GM23248 (cell line): ENCODE measurements at regions not wholly inside any gene's neighbourhood (a gene's known extent, or its start where the extent isn't known, plus 50 kb on each side); places are given as distances from the start of the nearest gene placed in this dataset.

Experiments used
- DNase-seq: peaks from one replicate; pipeline ENCODE4 v3.0.0-alpha.2; 2015
- H2AFZ ChIP-seq: fragments of 200-600 bp; sonication (generic); 2 replicates; pipeline ENCODE4 v1.6.1; 2016; ENCODE audit warnings: antibody characterized with exemption
- H3F3A ChIP-seq: fragments of 200-600 bp; sonication (generic); 2 replicates; pipeline ENCODE4 v1.6.1; 2016; ENCODE audit warnings: mild to moderate bottlenecking, antibody characterized with exemption, mixed run types; ENCODE audit not compliant: insufficient read depth
- H3K27ac ChIP-seq: fragments of 200-600 bp; sonication (generic); 2 replicates; pipeline ENCODE4 v1.5.1; 2016; ENCODE audit warnings: mild to moderate bottlenecking
- H3K27me3 ChIP-seq: fragments of 200-600 bp; sonication (generic); replicated peaks from 2 replicates; pipeline ENCODE4 v1.6.1; 2016; ENCODE audit warnings: mild to moderate bottlenecking; ENCODE audit not compliant: insufficient read depth
- H3K36me3 ChIP-seq: fragments of 200-600 bp; sonication (generic); 2 replicates; pipeline ENCODE4 v1.6.1; 2016; ENCODE audit warnings: low read depth, mild to moderate bottlenecking
- H3K4me1 ChIP-seq: fragments of 200-600 bp; sonication (generic); 2 replicates; pipeline ENCODE4 v1.6.1; 2016; ENCODE audit warnings: mild to moderate bottlenecking; ENCODE audit not compliant: insufficient read depth
- H3K4me2 ChIP-seq: fragments of 200-600 bp; sonication (generic); one replicate; pipeline ENCODE4 v1.6.1; 2016; ENCODE audit warnings: mild to moderate bottlenecking; ENCODE audit not compliant: unreplicated experiment
- H3K4me3 ChIP-seq: fragments of 200-600 bp; sonication (generic); 2 replicates; pipeline ENCODE4 v1.5.1; 2016; ENCODE audit warnings: mild to moderate bottlenecking
- H3K79me2 ChIP-seq: fragments of 200-600 bp; sonication (generic); 2 replicates; pipeline ENCODE4 v1.6.1; 2016; ENCODE audit warnings: mild to moderate bottlenecking; ENCODE audit not compliant: insufficient read depth
- H3K9ac ChIP-seq: fragments of 200-600 bp; sonication (generic); 2 replicates; pipeline ENCODE4 v1.6.1; 2016; ENCODE audit warnings: mild to moderate bottlenecking
- H3K9me2 ChIP-seq: fragments of 200-600 bp; sonication (generic); 2 replicates; pipeline ENCODE4 v1.6.1; 2016; ENCODE audit warnings: mixed run types, mild to moderate bottlenecking, moderate library complexity; ENCODE audit not compliant: insufficient read depth
- H3K9me3 ChIP-seq: fragments of 200-600 bp; sonication (generic); one replicate; pipeline ENCODE4 v1.6.1; 2017; ENCODE audit warnings: low read depth
- H4K20me1 ChIP-seq: fragments of 200-600 bp; sonication (generic); 2 replicates; pipeline ENCODE4 v1.6.0; 2016; ENCODE audit not compliant: insufficient read depth
- EZH2 ChIP-seq: fragments of 200-600 bp; sonication (generic); IDR thresholded peaks from 2 replicates; pipeline ENCODE4 v1.6.1; 2018; ENCODE audit warnings: antibody characterized with exemption, mild to moderate bottlenecking; ENCODE audit not compliant: insufficient read depth, poor library complexity, severe bottlenecking
- EZH2phosphoT487 ChIP-seq: fragments of 200-600 bp; sonication (generic); IDR thresholded peaks from 2 replicates; pipeline ENCODE4 v1.6.1; 2018; ENCODE audit warnings: antibody characterized with exemption, moderate library complexity, mild to moderate bottlenecking, low read depth; ENCODE audit not compliant: insufficient read depth
- WGBS, 2 experiments: methylation state at CpG; one replicate each; pipeline ENCODE4 v1.1.6; 2015 to 2017; ENCODE audit warnings: low lambda C conversion rate in 2 of 2, low coverage in 1 of 2; ENCODE audit errors: missing lambda C conversion rate in 2 of 2; 5-methylcytosine and 5-hydroxymethylcytosine counted together
- in situ Hi-C: fragments of 300-500 bp; cut with MboI; formaldehyde crosslinking; loops from 2 replicates; pipeline ENCODE4 v1.15.0; 2020

- Histone ChIP-seq H3K27ac (no peak overlapping the region), H4K20me1 (no peaks in the 10 kb centered on the region), H3K27me3 (no peaks in the 10 kb centered on the region), H3K4me2 (no peak overlapping the region), H3K36me3 (no peaks in the 10 kb centered on the region), H3K4me3 (no peak overlapping the region), H3K9ac (no peak overlapping the region), H2AFZ (no peak overlapping the region), H3F3A (no peaks in the 10 kb centered on the region), H3K79me2 (no peaks in the 10 kb centered on the region), H3K9me2 (no peaks in the 10 kb centered on the region), H3K4me1 (no peaks in the 10 kb centered on the region), H3K9me3 (no peaks in the 10 kb centered on the region)
- WGBS, 2 experiments = 28 to 41% methylated on average over 6 of the region's 6 CpGs
- in situ Hi-C loops = no loop called here
- DNase-seq = no peak
- TF ChIP-seq EZH2phosphoT487 (no peak), EZH2 (no peak)
Observed at GRCh38 chr6:47371139-47371869, 61.6 kb upstream of the TNFRSF21 start.

GRCh38 chr6:47371870-47372255 is 62.2 kb upstream of the TNFRSF21 start:
- no peak overlapping the region for H3K4me2 ChIP-seq
- in situ Hi-C loops = no loop called here
- H3F3A ChIP-seq = no peaks in the 10 kb centered on the region
- H3K27ac ChIP-seq = no peak overlapping the region
- H3K9me2 ChIP-seq = no peaks in the 10 kb centered on the region
- H3K4me3 ChIP-seq = no peak overlapping the region
- no peak for DNase-seq
- no peaks in the 10 kb centered on the region for H3K27me3 ChIP-seq
- no peak overlapping the region for H2AFZ ChIP-seq
- no peaks in the 10 kb centered on the region for H3K79me2 ChIP-seq
- H3K9me3 ChIP-seq = no peaks in the 10 kb centered on the region
- no peaks in the 10 kb centered on the region for H3K36me3 ChIP-seq
- no peaks in the 10 kb centered on the region for H4K20me1 ChIP-seq
- no peak overlapping the region for H3K9ac ChIP-seq
- no peak for TF ChIP-seq EZH2phosphoT487
- TF ChIP-seq EZH2 = no peak
- H3K4me1 ChIP-seq = no peaks in the 10 kb centered on the region

GRCh38 chr6:47372318-47372717 is 62.6 kb upstream of the TNFRSF21 start:
- H3K4me3 ChIP-seq = no peak overlapping the region
- TF ChIP-seq EZH2phosphoT487 = no peak
- no peak for TF ChIP-seq EZH2
- WGBS, 2 experiments = 6 to 27% methylated on average over 1 of the region's 1 CpG
- no peak overlapping the region for H3K9ac ChIP-seq
- H3K9me3 ChIP-seq = no peaks in the 10 kb centered on the region
- no peaks in the 10 kb centered on the region for H3K27me3 ChIP-seq
- H3K4me1 ChIP-seq = no peaks in the 10 kb centered on the region
- no peak overlapping the region for H2AFZ ChIP-seq
- no peak overlapping the region for H3K4me2 ChIP-seq
- H4K20me1 ChIP-seq = no peaks in the 10 kb centered on the region
- H3K36me3 ChIP-seq = no peaks in the 10 kb centered on the region
- in situ Hi-C loops = no loop called here
- no peak for DNase-seq
- H3K79me2 ChIP-seq = no peaks in the 10 kb centered on the region
- no peaks in the 10 kb centered on the region for H3K9me2 ChIP-seq
- H3K27ac ChIP-seq = no peak overlapping the region
- H3F3A ChIP-seq = no peaks in the 10 kb centered on the region

- H3K4me2 ChIP-seq = no peak overlapping the region
- H3K4me3 ChIP-seq = no peak overlapping the region
- no peak overlapping the region for H3K27ac ChIP-seq
- H3K9ac ChIP-seq = no peak overlapping the region
- no peaks in the 10 kb centered on the region for H3K4me1 ChIP-seq
- no peaks in the 10 kb centered on the region for H3K9me3 ChIP-seq
- WGBS, 2 experiments = 42 to 56% methylated on average over 1 of the region's 1 CpG
- no peaks in the 10 kb centered on the region for H3K27me3 ChIP-seq
- H3K9me2 ChIP-seq = no peaks in the 10 kb centered on the region
- H2AFZ ChIP-seq = no peak overlapping the region
- no peak for DNase-seq
- H4K20me1 ChIP-seq = no peaks in the 10 kb centered on the region
- H3K36me3 ChIP-seq = no peaks in the 10 kb centered on the region
- in situ Hi-C loops = no loop called here
- TF ChIP-seq EZH2 (no peak), EZH2phosphoT487 (no peak)
- H3F3A ChIP-seq = no peaks in the 10 kb centered on the region
- no peaks in the 10 kb centered on the region for H3K79me2 ChIP-seq
Observed at GRCh38 chr6:47375426-47375825, 65.7 kb upstream of the TNFRSF21 start.

- no peaks in the 10 kb centered on the region for H3K9me3 ChIP-seq
- no peaks in the 10 kb centered on the region for H3K27me3 ChIP-seq
- TF ChIP-seq EZH2 = no peak
- no peak for TF ChIP-seq EZH2phosphoT487
- no peak for DNase-seq
- no peak overlapping the region for H3K4me3 ChIP-seq
- no peak overlapping the region for H3K4me2 ChIP-seq
- 77 to 91% methylated on average over 15 of the region's 15 CpGs for WGBS, 2 experiments
- no peak overlapping the region for H2AFZ ChIP-seq
- H3K27ac ChIP-seq = no peak overlapping the region
- H4K20me1 ChIP-seq = no peaks in the 10 kb centered on the region
- H3K4me1 ChIP-seq = no peaks in the 10 kb centered on the region
- no peak overlapping the region for H3K9ac ChIP-seq
- H3K79me2 ChIP-seq = no peaks in the 10 kb centered on the region
- H3F3A ChIP-seq = no peaks in the 10 kb centered on the region
- no peaks in the 10 kb centered on the region for H3K36me3 ChIP-seq
- no peaks in the 10 kb centered on the region for H3K9me2 ChIP-seq
- in situ Hi-C loops = no loop called here
Observed at GRCh38 chr6:47376930-47377329, 67.2 kb upstream of the TNFRSF21 start.
